Testis (tissue), 2 donors: ENCODE measurements at regions not wholly inside any gene's neighbourhood (a gene's known extent, or its start where the extent isn't known, plus 50 kb on each side); places are given as distances from the start of the nearest gene placed in this dataset.
"Not testable (repeated sequence)": the region's sequence is repeated elsewhere in the genome, so short reads cannot be mapped to it uniquely, and the experiment has no call there.

Experiments used
- DNase-seq: peaks from one replicate; pipeline ENCODE4 v3.0.0-alpha.2; 2019
- H3K27ac ChIP-seq, 2 donors: fragments of 200-600 bp; sonication (generic); one replicate each; pipeline ENCODE4 v1.5.1; 2019
- H3K27me3 ChIP-seq: fragments of 200-600 bp; sonication (generic); one replicate; pipeline ENCODE4 v1.5.1; 2019
- H3K36me3 ChIP-seq: fragments of 200-600 bp; sonication (generic); one replicate; pipeline ENCODE4 v1.5.1; 2017; ENCODE audit warnings: low read depth; ENCODE audit errors: missing control alignments
- H3K4me1 ChIP-seq: fragments of 200-600 bp; sonication (generic); one replicate; pipeline ENCODE4 v1.5.1; 2019
- H3K4me3 ChIP-seq, 2 donors: fragments of 200-600 bp; sonication (generic); one replicate each; pipeline ENCODE4 v1.5.1; 2017 to 2019
- H3K9me3 ChIP-seq: fragments of 200-600 bp; sonication (generic); one replicate; pipeline ENCODE4 v1.5.1; 2017
- CTCF ChIP-seq, 3 experiments: fragments of 450-650 bp in 2 of 3; fragments of 200-600 bp in 1 of 3; sonication (generic) in 1 of 3; IDR thresholded peaks; one replicate each; pipeline ENCODE4 v1.5.1; 2016 to 2019; ENCODE audit warnings: antibody characterized with exemption in 3 of 3, mild to moderate bottlenecking in 2 of 3, moderate library complexity in 1 of 3
- POLR2A ChIP-seq: fragments of 450-650 bp; IDR thresholded peaks from one replicate; pipeline ENCODE4 v1.6.1; 2017; ENCODE audit warnings: antibody characterized with exemption, mild to moderate bottlenecking, moderate library complexity
- WGBS, 2 donors: methylation state at CpG; one replicate each; pipeline ENCODE4 v1.1.5; 2018; 5-methylcytosine and 5-hydroxymethylcytosine counted together
- intact Hi-C: fragments of 100-400 bp; cut with DNase I; formaldehyde crosslinking; loops from one replicate; pipeline ENCODE4 v1.15.1; 2023; ENCODE audit warnings: low total_unique reads

GRCh38 chr9:97790542-97790941 is 62.5 kb upstream of the FOXE1 start:
- Histone ChIP-seq H3K36me3 (no peaks in the 10 kb centered on the region), H3K27ac (no peak overlapping the region), H3K4me1 (no peaks in the 10 kb centered on the region), H3K27me3 (no peaks in the 10 kb centered on the region), H3K4me3 (no peak overlapping the region), H3K9me3 (no peaks in the 10 kb centered on the region)
- TF ChIP-seq POLR2A (no peak), CTCF (IDR thresholded peaks at IDR 0.05) (no peak)
- DNase-seq, result no peak
- intact Hi-C loops, result no loop called here
- 86 to 91% methylated on average over 5 of the region's 5 CpGs for WGBS, 2 donors

GRCh38 chr9:97791542-97791941 is 61.5 kb upstream of the FOXE1 start:
- no peak for TF ChIP-seq POLR2A
- TF ChIP-seq CTCF (IDR thresholded peaks at IDR 0.05), result no peak
- WGBS, 2 donors, result 77 to 78% methylated on average over 4 of the region's 4 CpGs
- intact Hi-C loops, result no loop called here
- no peaks in the 10 kb centered on the region for H3K4me1 ChIP-seq
- H3K36me3 ChIP-seq, result no peaks in the 10 kb centered on the region
- no peaks in the 10 kb centered on the region for H3K27me3 ChIP-seq
- H3K27ac ChIP-seq, result no peak overlapping the region
- H3K9me3 ChIP-seq, result no peaks in the 10 kb centered on the region
- DNase-seq, result no peak
- no peak overlapping the region for H3K4me3 ChIP-seq

GRCh38 chr9:97793067-97793466 is 60.0 kb upstream of the FOXE1 start:
- H3K27ac ChIP-seq, result no peak overlapping the region
- no peaks in the 10 kb centered on the region for H3K27me3 ChIP-seq
- no peaks in the 10 kb centered on the region for H3K4me1 ChIP-seq

GRCh38 chr9:97794666-97795065 is 58.4 kb upstream of the FOXE1 start:
- Histone ChIP-seq H3K27me3 (no peaks in the 10 kb centered on the region), H3K27ac (no peak overlapping the region), H3K36me3 (no peaks in the 10 kb centered on the region), H3K9me3 (no peaks in the 10 kb centered on the region), H3K4me1 (no peaks in the 10 kb centered on the region), H3K4me3 (no peak overlapping the region)
- 94 to 100% methylated on average over 1 of the region's 1 CpG for WGBS, 2 donors
- intact Hi-C loops, result no loop called here
- DNase-seq, result no peak
- no peak for TF ChIP-seq CTCF (IDR thresholded peaks at IDR 0.05)
- no peak for TF ChIP-seq POLR2A

More at GRCh38 chr9:97793067-97793466, 60.0 kb upstream of the FOXE1 start:
- H3K36me3 ChIP-seq, result no peaks in the 10 kb centered on the region
- TF ChIP-seq CTCF (IDR thresholded peaks at IDR 0.05), result no peak
- no peak for TF ChIP-seq POLR2A
- no peak for DNase-seq
- intact Hi-C loops, result no loop called here
- no peak overlapping the region for H3K4me3 ChIP-seq
- no peaks in the 10 kb centered on the region for H3K9me3 ChIP-seq
- 46 to 73% methylated on average over 1 of the region's 1 CpG for WGBS, 2 donors

GRCh38 chr9:97796176-97796575 is 56.9 kb upstream of the FOXE1 start:
- intact Hi-C loops, H3K36me3 ChIP-seq, H3K9me3 ChIP-seq, H3K4me3 ChIP-seq, H3K4me1 ChIP-seq, H3K27me3 ChIP-seq, DNase-seq, H3K27ac ChIP-seq: not testable (repeated sequence)
- WGBS, 2 donors, result 80 to 90% methylated on average over 2 to 23 of the region's 30 CpGs
